ENCODE measurements at regions not wholly inside any gene's neighbourhood (a gene's known extent, or its start where the extent isn't known, plus 50 kb on each side); places are given as distances from the start of the nearest gene placed in this dataset.

- no peak overlapping the region for H3K4me3 ChIP-seq
- H3K36me3 ChIP-seq = no peaks in the 10 kb centered on the region
- H3K27me3 ChIP-seq (replicated peaks; ENCODE audit: insufficient read depth) = no peaks in the 10 kb centered on the region
- H3K9me3 ChIP-seq = no peaks in the 10 kb centered on the region
- DNase-seq (ENCODE audit: low spot score) (no peak), ATAC-seq (ENCODE audit: insufficient number of reproducible peaks, low FRiP score, low read depth) (no peak)
- H3K4me1 ChIP-seq (ENCODE audit: control insufficient read depth in 1 of 2, low read depth in 2 of 2) = no peaks in the 10 kb centered on the region
- H3K27ac ChIP-seq = no peak overlapping the region
- TF ChIP-seq, protein P1, sequence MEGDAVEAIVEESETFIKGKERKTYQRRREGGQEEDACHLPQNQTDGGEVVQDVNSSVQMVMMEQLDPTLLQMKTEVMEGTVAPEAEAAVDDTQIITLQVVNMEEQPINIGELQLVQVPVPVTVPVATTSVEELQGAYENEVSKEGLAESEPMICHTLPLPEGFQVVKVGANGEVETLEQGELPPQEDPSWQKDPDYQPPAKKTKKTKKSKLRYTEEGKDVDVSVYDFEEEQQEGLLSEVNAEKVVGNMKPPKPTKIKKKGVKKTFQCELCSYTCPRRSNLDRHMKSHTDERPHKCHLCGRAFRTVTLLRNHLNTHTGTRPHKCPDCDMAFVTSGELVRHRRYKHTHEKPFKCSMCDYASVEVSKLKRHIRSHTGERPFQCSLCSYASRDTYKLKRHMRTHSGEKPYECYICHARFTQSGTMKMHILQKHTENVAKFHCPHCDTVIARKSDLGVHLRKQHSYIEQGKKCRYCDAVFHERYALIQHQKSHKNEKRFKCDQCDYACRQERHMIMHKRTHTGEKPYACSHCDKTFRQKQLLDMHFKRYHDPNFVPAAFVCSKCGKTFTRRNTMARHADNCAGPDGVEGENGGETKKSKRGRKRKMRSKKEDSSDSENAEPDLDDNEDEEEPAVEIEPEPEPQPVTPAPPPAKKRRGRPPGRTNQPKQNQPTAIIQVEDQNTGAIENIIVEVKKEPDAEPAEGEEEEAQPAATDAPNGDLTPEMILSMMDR (IDR thresholded peaks at IDR 0.05) = no peak
Observed at GRCh38 chr12:89781156-89781555, 72.5 kb upstream of the ATP2B1 start.

GRCh38 chr12:89779090-89779489 lies 70.5 kb upstream of the ATP2B1 start:
- DNase-seq (ENCODE audit: low spot score) = no peak
- no peak overlapping the region for H3K4me3 ChIP-seq
- ATAC-seq (ENCODE audit: insufficient number of reproducible peaks, low FRiP score, low read depth) = no peak
- TF ChIP-seq, protein P1 (IDR thresholded peaks at IDR 0.05) = no peak
- no peaks in the 10 kb centered on the region for H3K9me3 ChIP-seq
- no peaks in the 10 kb centered on the region for H3K4me1 ChIP-seq (ENCODE audit: control insufficient read depth in 1 of 2, low read depth in 2 of 2)
- no peaks in the 10 kb centered on the region for H3K27me3 ChIP-seq (replicated peaks; ENCODE audit: insufficient read depth)
- H3K36me3 ChIP-seq = no peaks in the 10 kb centered on the region
- no peak overlapping the region for H3K27ac ChIP-seq

DNA sequence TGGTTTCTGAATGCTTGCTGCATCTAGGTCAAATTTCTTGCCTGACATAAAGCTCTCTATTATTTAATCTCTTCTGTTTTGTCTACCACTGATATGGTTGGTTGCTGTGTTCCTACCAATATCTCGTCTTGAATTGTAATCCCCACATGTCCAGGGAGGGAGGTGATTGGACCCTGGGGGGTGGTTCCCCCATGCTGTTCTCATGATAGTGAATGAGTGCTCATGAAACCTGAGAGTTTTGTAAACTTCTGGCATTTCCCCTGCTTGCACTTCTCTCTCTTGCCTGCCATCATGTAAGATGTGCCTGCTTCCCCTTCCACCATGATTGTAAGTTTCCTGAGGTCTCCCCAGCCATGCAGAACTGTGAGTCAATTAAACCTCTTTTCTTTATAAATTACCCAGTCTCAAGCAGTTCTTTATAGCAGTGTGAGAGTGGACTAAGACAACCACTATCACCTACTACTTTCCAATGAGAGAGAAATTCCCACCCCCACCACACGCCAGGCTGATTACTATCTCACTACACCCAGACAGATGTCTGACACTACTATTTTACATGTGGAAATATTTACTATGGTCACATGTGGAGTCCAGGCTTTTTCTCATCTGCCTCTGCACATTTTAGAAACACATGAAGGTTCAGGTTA lies 69.2 kb upstream of the ATP2B1 start:
- Histone ChIP-seq H3K9me3 (no peaks in the 10 kb centered on the region), H3K4me1 (ENCODE audit: control insufficient read depth in 1 of 2, low read depth in 2 of 2) (no peaks in the 10 kb centered on the region), H3K4me3 (no peak overlapping the region), H3K36me3 (no peaks in the 10 kb centered on the region), H3K27ac (no peak overlapping the region), H3K27me3 (replicated peaks; ENCODE audit: insufficient read depth) (no peaks in the 10 kb centered on the region)
- ATAC-seq (ENCODE audit: insufficient number of reproducible peaks, low FRiP score, low read depth) = no peak
- TF ChIP-seq, protein P1 (IDR thresholded peaks at IDR 0.05) = no peak
- no peak for DNase-seq (ENCODE audit: low spot score)

GRCh38 chr12:89775986-89776365 lies 67.3 kb upstream of the ATP2B1 start:
- no peaks in the 10 kb centered on the region for H3K9me3 ChIP-seq
- H3K4me1 ChIP-seq (ENCODE audit: control insufficient read depth in 1 of 2, low read depth in 2 of 2) = no peaks in the 10 kb centered on the region
- no peaks in the 10 kb centered on the region for H3K27me3 ChIP-seq (replicated peaks; ENCODE audit: insufficient read depth)

DNA sequence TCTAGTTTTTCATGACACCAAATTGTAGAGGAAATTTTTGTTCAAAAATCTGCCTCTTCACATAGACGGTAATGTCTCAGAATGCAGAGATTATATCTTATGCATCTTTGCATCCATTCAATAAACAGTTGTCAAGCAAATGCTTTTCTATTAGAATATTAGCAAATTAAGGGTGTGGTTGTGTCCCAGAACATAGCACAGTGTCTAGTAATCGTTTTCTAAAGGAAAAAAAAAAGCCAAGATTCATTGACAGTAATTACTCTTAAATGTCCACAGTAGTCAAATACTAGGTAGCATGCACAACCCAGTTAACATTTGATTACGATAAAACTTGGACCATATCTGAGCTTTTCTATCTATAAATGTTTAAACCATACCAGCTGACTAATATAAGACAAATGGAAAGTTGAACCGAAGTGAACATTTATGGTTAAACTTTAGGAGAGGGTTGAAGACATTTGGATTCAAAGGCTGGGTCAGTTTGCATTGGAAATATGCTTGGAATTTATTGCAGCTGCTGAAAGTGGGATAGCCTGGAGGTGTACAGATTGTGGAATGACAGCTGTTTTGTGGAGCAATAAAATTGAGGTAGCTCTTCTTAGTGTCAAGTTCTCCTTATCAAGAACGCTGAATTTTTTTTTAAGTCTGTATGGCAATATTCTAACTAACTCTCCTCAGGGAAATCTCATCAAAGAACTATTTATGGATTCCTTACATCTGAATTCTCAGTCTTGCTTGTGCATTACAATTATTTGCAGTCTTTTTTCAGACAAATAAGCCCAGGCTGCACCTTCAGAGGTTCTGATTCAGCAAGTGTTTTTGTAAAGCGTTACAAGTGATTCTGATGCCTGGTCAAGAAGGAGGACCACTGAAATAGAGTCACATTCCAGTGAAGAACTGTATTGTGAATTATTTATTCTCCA lies 66.7 kb upstream of the ATP2B1 start:
- Histone ChIP-seq H3K4me1 (ENCODE audit: control insufficient read depth in 1 of 2, low read depth in 2 of 2) (no peaks in the 10 kb centered on the region), H3K9me3 (no peaks in the 10 kb centered on the region), H3K36me3 (no peaks in the 10 kb centered on the region), H3K27me3 (replicated peaks; ENCODE audit: insufficient read depth) (no peaks in the 10 kb centered on the region), H3K4me3 (no peak overlapping the region), H3K27ac (no peak overlapping the region)
- TF ChIP-seq, protein P1 (IDR thresholded peaks at IDR 0.05) = no peak
- ATAC-seq (ENCODE audit: insufficient number of reproducible peaks, low FRiP score, low read depth) (no peak), DNase-seq (ENCODE audit: low spot score) (no peak)

More at GRCh38 chr12:89775986-89776365, 67.3 kb upstream of the ATP2B1 start:
- TF ChIP-seq, protein P1 (IDR thresholded peaks at IDR 0.05) = no peak
- Histone ChIP-seq H3K4me3 (no peak overlapping the region), H3K27ac (no peak overlapping the region), H3K36me3 (no peaks in the 10 kb centered on the region)
- ATAC-seq (ENCODE audit: insufficient number of reproducible peaks, low FRiP score, low read depth) (no peak), DNase-seq (ENCODE audit: low spot score) (no peak)
